HepG2 (cell line): ENCODE measurements at regions not wholly inside any gene's neighbourhood (a gene's known extent, or its start where the extent isn't known, plus 50 kb on each side); places are given as distances from the start of the nearest gene placed in this dataset.

ENCODE experiments used
- ATAC-seq: fragments of 200-7000 bp; cut with Tn5 transposase; 3 replicates; pipeline ENCODE4 v1.9.1; 2020; ENCODE audit warnings: mild to moderate bottlenecking, moderate library complexity
- BruUV-seq: library from RNA; stranded (reverse); fragments of 400-500 nt; replicated peaks from 2 replicates; lab custom pipeline; 2021; lab: Mats Ljungman, UMichigan
- CTCF ChIA-PET: fragments of 300-600 bp; formaldehyde crosslinking; extraction: SDS; loops from one replicate; lab custom pipeline; 2021; ENCODE audit warnings: low total read pairs, inconsistent platforms, low intra/inter-chr PET ratio; lab: Yijun Ruan, JAX
- POLR2A ChIA-PET: fragments of 350-600 bp; sonication (Branson Sonifier 250); formaldehyde crosslinking; loops from one replicate; lab custom pipeline; 2020; ENCODE audit warnings: antibody characterized with exemption, inconsistent platforms; lab: Yijun Ruan, JAX
- DNase-seq: peaks from one replicate; pipeline ENCODE4 v3.0.0-alpha.2; 2015; ENCODE audit warnings: low spot score
- FAIRE-seq: peaks from 3 replicates; lab custom pipeline; 2011; peaks lifted over from hg19 to GRCh38; lab: Jason Lieb, UNC
- H2AFZ ChIP-seq: one replicate; pipeline ENCODE4 v1.6.1; 2011; ENCODE audit warnings: low read length, inconsistent platforms
- H3K27ac ChIP-seq: fragments of 300-600 bp; 3 replicates; pipeline ENCODE4 v1.8.0; 2011; ENCODE audit warnings: mixed run types, mild to moderate bottlenecking, mixed read lengths, low read length, inconsistent platforms; ENCODE audit not compliant: insufficient read depth; ENCODE audit errors: extremely low read length
- H3K27me3 ChIP-seq, 2 experiments: fragments of 200-600 bp in 1 of 2; 2 replicates in 1 of 2; 3 replicates in 1 of 2; pipeline versions ENCODE4 v1.6.0 to v1.8.0; 2011; ENCODE audit warnings: low read length in 2 of 2, mild to moderate bottlenecking in 2 of 2, moderate library complexity in 2 of 2, inconsistent platforms in 1 of 2; ENCODE audit not compliant: insufficient read depth in 2 of 2, control insufficient read depth in 1 of 2
- H3K36me3 ChIP-seq, 2 experiments: fragments of 200-600 bp in 1 of 2; replicated peaks in 1 of 2; 2 replicates in 1 of 2; 3 replicates in 1 of 2; pipeline versions ENCODE4 v1.5.1 to v1.8.0; 2011; ENCODE audit warnings: low read length in 2 of 2, inconsistent platforms in 1 of 2; ENCODE audit not compliant: insufficient read depth in 2 of 2, control insufficient read depth in 1 of 2
- H3K4me1 ChIP-seq: 2 replicates; pipeline ENCODE4 v1.5.1; 2012; ENCODE audit warnings: low read length, inconsistent platforms; ENCODE audit not compliant: insufficient read depth
- H3K4me2 ChIP-seq: 2 replicates; pipeline ENCODE4 v1.6.0; 2011; ENCODE audit warnings: low read depth, low read length, inconsistent platforms
- H3K4me3 ChIP-seq, 3 experiments: fragments of 200-600 bp in 1 of 3; sonication (generic), shearing (Covaris generic) in 1 of 3; replicated peaks in 1 of 3; 2 replicates each; pipeline ENCODE4 v1.5.1; 2011 to 2016; ENCODE audit warnings: low read length in 3 of 3, inconsistent platforms in 2 of 3, low read depth in 2 of 3, mild to moderate bottlenecking in 2 of 3, control low read depth in 1 of 3, mixed read lengths in 1 of 3; ENCODE audit not compliant: insufficient read depth in 1 of 3
- H3K79me2 ChIP-seq: one replicate; pipeline ENCODE4 v1.6.1; 2011; ENCODE audit warnings: low read length, inconsistent platforms; ENCODE audit not compliant: insufficient read depth
- H3K9ac ChIP-seq: 2 replicates; pipeline ENCODE4 v1.6.0; 2011; ENCODE audit warnings: mild to moderate bottlenecking, low read depth, low read length, inconsistent platforms; ENCODE audit not compliant: insufficient read depth
- H3K9me3 ChIP-seq: 2 replicates; pipeline ENCODE4 v1.5.1; 2012; ENCODE audit warnings: mild to moderate bottlenecking, low read length
- H4K20me1 ChIP-seq: 2 replicates; pipeline ENCODE4 v1.6.0; 2011; ENCODE audit warnings: inconsistent platforms, mild to moderate bottlenecking, low read length, moderate library complexity; ENCODE audit not compliant: insufficient read depth
- ELF3 ChIP-seq: IDR thresholded peaks from 2 replicates; pipeline ENCODE4 v1.6.1; 2016; ENCODE audit warnings: missing genetic modification reagents, missing compliant biosample characterization
- NCOA2 ChIP-seq: sonication (generic); formaldehyde crosslinking; IDR thresholded peaks from 2 replicates; pipeline ENCODE4 v1.8.0; 2022; ENCODE audit warnings: inconsistent platforms
- NONO ChIP-seq, 2 experiments: fragments of 450-650 bp in 1 of 2; sonication (generic) in 1 of 2; formaldehyde crosslinking in 1 of 2; IDR thresholded peaks in 1 of 2; conservative IDR thresholded peaks in 1 of 2; 2 replicates each; pipeline versions ENCODE4 v1.6.1 to v1.8.0; 2017 to 2022; ENCODE audit warnings: mild to moderate bottlenecking in 1 of 2, missing genetic modification reagents in 1 of 2, moderate library complexity in 1 of 2
- ZNF34 ChIP-seq: sonication (generic); formaldehyde crosslinking; IDR thresholded peaks from 2 replicates; pipeline ENCODE4 v1.4.0; 2020; ENCODE audit warnings: mild to moderate bottlenecking, missing genetic modification reagents, borderline replicate concordance
- ZNF639 ChIP-seq: conservative IDR thresholded peaks from 2 replicates; pipeline ENCODE4 v1.6.1; 2018; ENCODE audit warnings: missing genetic modification reagents
- ZNF720 ChIP-seq: sonication (generic); formaldehyde crosslinking; IDR thresholded peaks from 2 replicates; pipeline ENCODE4 v1.4.0; 2020; ENCODE audit warnings: missing genetic modification reagents
- ZNF768 ChIP-seq: sonication (generic); formaldehyde crosslinking; IDR thresholded peaks from 2 replicates; pipeline ENCODE4 v1.4.0; 2020; ENCODE audit warnings: missing genetic modification reagents
- ZNF772 ChIP-seq: sonication (generic); formaldehyde crosslinking; IDR thresholded peaks from 2 replicates; pipeline ENCODE4 v1.5.0; 2020; ENCODE audit warnings: mild to moderate bottlenecking, missing genetic modification reagents
- ZNF878 ChIP-seq: sonication (generic); formaldehyde crosslinking; IDR thresholded peaks from 2 replicates; pipeline ENCODE4 v1.8.1; 2023; ENCODE audit warnings: mild to moderate bottlenecking, missing genetic modification reagents, moderate library complexity
- WGBS: methylation state at CpG from one replicate; pipeline ENCODE4 v1.1.6; 2017; ENCODE audit warnings: low lambda C conversion rate; 5-methylcytosine and 5-hydroxymethylcytosine counted together
- in situ Hi-C: cut with HindIII; loops from 2 replicates; pipeline ENCODE4 v1.10.0; 2017; ENCODE audit warnings: low pct_unique_long_range_greater_than_20kb; ENCODE audit not compliant: extremely low pct_ligation_motif_present
- intact Hi-C: fragments of 100-400 bp; cut with micrococcal nuclease; formaldehyde crosslinking; loops from one replicate; pipeline ENCODE4 v1.10.0; 2022; ENCODE audit not compliant: unreplicated experiment

DNA sequence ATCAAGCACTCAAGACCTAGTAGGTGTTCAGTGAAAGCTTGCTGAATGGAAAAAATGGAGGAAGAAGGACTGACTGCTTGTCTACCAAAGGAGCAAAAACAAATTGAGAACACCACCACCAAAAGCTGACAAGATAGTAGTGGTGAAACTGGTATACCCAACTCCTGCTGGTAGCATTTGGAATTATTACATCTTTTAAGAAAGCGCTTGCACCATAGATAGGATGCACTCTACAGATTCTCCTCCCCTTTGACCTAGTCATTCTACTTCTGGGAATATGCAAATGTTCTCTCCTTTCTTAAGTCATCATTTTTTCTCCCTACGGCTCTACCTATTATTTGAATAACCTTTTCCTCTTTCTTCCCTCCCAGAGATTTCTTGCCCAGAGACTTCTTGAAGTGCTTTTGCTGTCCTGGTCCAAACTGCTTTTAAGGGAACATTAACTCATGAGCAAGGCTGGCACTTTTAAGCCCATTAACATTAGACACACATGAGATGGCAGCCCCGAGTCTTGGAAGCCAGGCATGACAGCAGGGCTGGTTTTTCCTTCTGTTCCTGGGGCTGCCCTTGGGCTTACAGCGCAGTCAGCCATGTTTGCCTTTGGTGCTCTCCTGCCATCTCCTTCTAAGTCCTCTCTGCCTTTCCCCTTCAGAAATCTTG lies 75.0 kb upstream of the TLE3 start:
- intact Hi-C loops (no loop called here), in situ Hi-C loops (no loop called here)
- POLR2A ChIA-PET: no interaction called here
- H3K4me2 ChIP-seq: no peak overlapping the region
- H3K27ac ChIP-seq: no peak overlapping the region
- H3K9ac ChIP-seq: no peak overlapping the region
- H3K36me3 ChIP-seq: no peaks in the 10 kb centered on the region
- peaks cover 13 to 50% of the 10 kb centered on the region in 2 experiments; a peak in 3 of 5 replicates for H3K27me3 ChIP-seq
- 64% methylated on average over 4 of the region's 4 CpGs for WGBS
- DNase-seq (no peak), ATAC-seq (no peak), FAIRE-seq (no peak)
- BruUV-seq: no TSS peak
- no peaks in the 10 kb centered on the region for H3K9me3 ChIP-seq
- H4K20me1 ChIP-seq: no peaks in the 10 kb centered on the region
- H3K4me3 ChIP-seq: no peak overlapping the region
- TF ChIP-seq ZNF34 (no peak), ELF3 (no peak), NONO (IDR thresholded peaks at IDR 0.05) (no peak), NONO (CRISPR knock-in tag; conservative IDR thresholded peaks at IDR 0.05) (no peak), NCOA2 (CRISPR knock-in tag) (no peak), ZNF639 (CRISPR knock-in tag) (no peak), ZNF720 (no peak), ZNF768 (CRISPR knock-in tag) (no peak)
- CTCF ChIA-PET: no interaction called here
- no peak overlapping the region for H2AFZ ChIP-seq
- peaks cover 17% of the 10 kb centered on the region for H3K4me1 ChIP-seq
- H3K79me2 ChIP-seq: no peaks in the 10 kb centered on the region

- in situ Hi-C loops: no loop called here
- Histone ChIP-seq H3K36me3 (no peaks in the 10 kb centered on the region), H3K4me2 (no peak overlapping the region), H2AFZ (no peak overlapping the region), H3K9ac (no peak overlapping the region), H3K27ac (no peak overlapping the region), H3K27me3 (peaks cover 13 to 50% of the 10 kb centered on the region in 2 experiments; a peak in 3 of 5 replicates), H4K20me1 (no peaks in the 10 kb centered on the region), H3K4me1 (peaks cover 17% of the 10 kb centered on the region), H3K4me3 (no peak overlapping the region), H3K79me2 (no peaks in the 10 kb centered on the region), H3K9me3 (no peaks in the 10 kb centered on the region)
- TF ChIP-seq ZNF878 (CRISPR knock-in tag) (no peak), ZNF772 (CRISPR knock-in tag) (no peak)
- no TSS peak for BruUV-seq
- POLR2A ChIA-PET: no interaction called here
- DNase-seq: no peak
- intact Hi-C loops: no loop called here
- WGBS: 0% methylated on average over 1 of the region's 2 CpGs
- ATAC-seq: no peak; the same call in 2 of the 3 replicates
- CTCF ChIA-PET: no interaction called here
- no peak for FAIRE-seq
Measured at GRCh38 chr15:70172124-70172523, 74.4 kb upstream of the TLE3 start.
